ELF-1 (cell line): ENCODE measurements at regions not wholly inside any gene's neighbourhood (a gene's known extent, or its start where the extent isn't known, plus 50 kb on each side); places are given as distances from the start of the nearest gene placed in this dataset.

Experiments used
- DNase-seq: peaks from one replicate; pipeline ENCODE4 v3.0.0-alpha.2; 2016; ENCODE audit warnings: low read depth, low spot score

- DNase-seq, result no peak
These were observed 59.4 kb upstream of the ASIC2 start for GRCh38 chr17:33352526-33352925.

- DNase-seq, result no peak
These were observed 63.2 kb upstream of the ASIC2 start for GRCh38 chr17:33356266-33356665.

GRCh38 chr17:33363475-33363874, 70.4 kb upstream of the ASIC2 start:
- no peak for DNase-seq

- no peak for DNase-seq
These were observed 73.9 kb upstream of the ASIC2 start for GRCh38 chr17:33366960-33367359.

- no peak for DNase-seq
These were observed 76.1 kb upstream of the ASIC2 start for GRCh38 chr17:33369149-33369548.

- peak; percentile 41 for DNase-seq
These were observed 76.8 kb upstream of the ASIC2 start for GRCh38 chr17:33369876-33370275.

- peak; percentile 69 for DNase-seq
These were observed 77.3 kb upstream of the ASIC2 start for GRCh38 chr17:33370401-33370800.

GRCh38 chr17:33371377-33371776, 78.3 kb upstream of the ASIC2 start:
- no peak for DNase-seq

GRCh38 chr17:33373273-33373672, 80.2 kb upstream of the ASIC2 start:
- no peak for DNase-seq

- DNase-seq, result no peak
These were observed 82.0 kb upstream of the ASIC2 start for GRCh38 chr17:33375103-33375502.

GRCh38 chr17:33375783-33376182, 82.7 kb upstream of the ASIC2 start:
- DNase-seq, result no peak

- DNase-seq, result no peak
These were observed 84.9 kb upstream of the ASIC2 start for GRCh38 chr17:33377837-33378595.

- peak; percentile 87 for DNase-seq
These were observed 88.1 kb upstream of the ASIC2 start for GRCh38 chr17:33381201-33381600.

- DNase-seq, result no peak
These were observed 90.5 kb upstream of the ASIC2 start for GRCh38 chr17:33383488-33384023.

GRCh38 chr17:33385133-33385532, 92.0 kb upstream of the ASIC2 start:
- DNase-seq, result no peak

GRCh38 chr17:33385713-33386112, 92.6 kb upstream of the ASIC2 start:
- peak; percentile 15 for DNase-seq

GRCh38 chr17:33387406-33387805, 94.3 kb upstream of the ASIC2 start:
- no peak for DNase-seq

- DNase-seq, result no peak
These were observed 96.5 kb upstream of the ASIC2 start for GRCh38 chr17:33389504-33390135.

GRCh38 chr17:33390479-33391176, 97.5 kb upstream of the ASIC2 start:
- DNase-seq, result peak; percentile 29

GRCh38 chr17:33396818-33397217, 103.7 kb upstream of the ASIC2 start:
- DNase-seq, result no peak

GRCh38 chr17:33398386-33398785, 105.3 kb upstream of the ASIC2 start:
- DNase-seq, result no peak

- DNase-seq, result no peak
These were observed 108.2 kb upstream of the ASIC2 start for GRCh38 chr17:33401249-33401648.
